C4-2B (cell line): ENCODE measurements at regions not wholly inside any gene's neighbourhood (a gene's known extent, or its start where the extent isn't known, plus 50 kb on each side); places are given as distances from the start of the nearest gene placed in this dataset.

Experiments
- H3K27ac ChIP-seq: fragments of 450-650 bp; 2 replicates; pipeline ENCODE4 v1.5.1; 2017
- ZFX ChIP-seq: fragments of 450-650 bp; IDR thresholded peaks from 2 replicates; pipeline ENCODE4 v1.6.1; 2017
- TF ChIP-seq, protein P1 (sequence below): fragments of 450-650 bp; conservative IDR thresholded peaks from 2 replicates; pipeline ENCODE4 v1.5.1; 2017; ENCODE audit warnings: mild to moderate bottlenecking

GRCh38 chr20:25135031-25135430 is 53.1 kb upstream of the VSX1 start:
- TF ChIP-seq ZFX: no peak
- TF ChIP-seq, protein P1, sequence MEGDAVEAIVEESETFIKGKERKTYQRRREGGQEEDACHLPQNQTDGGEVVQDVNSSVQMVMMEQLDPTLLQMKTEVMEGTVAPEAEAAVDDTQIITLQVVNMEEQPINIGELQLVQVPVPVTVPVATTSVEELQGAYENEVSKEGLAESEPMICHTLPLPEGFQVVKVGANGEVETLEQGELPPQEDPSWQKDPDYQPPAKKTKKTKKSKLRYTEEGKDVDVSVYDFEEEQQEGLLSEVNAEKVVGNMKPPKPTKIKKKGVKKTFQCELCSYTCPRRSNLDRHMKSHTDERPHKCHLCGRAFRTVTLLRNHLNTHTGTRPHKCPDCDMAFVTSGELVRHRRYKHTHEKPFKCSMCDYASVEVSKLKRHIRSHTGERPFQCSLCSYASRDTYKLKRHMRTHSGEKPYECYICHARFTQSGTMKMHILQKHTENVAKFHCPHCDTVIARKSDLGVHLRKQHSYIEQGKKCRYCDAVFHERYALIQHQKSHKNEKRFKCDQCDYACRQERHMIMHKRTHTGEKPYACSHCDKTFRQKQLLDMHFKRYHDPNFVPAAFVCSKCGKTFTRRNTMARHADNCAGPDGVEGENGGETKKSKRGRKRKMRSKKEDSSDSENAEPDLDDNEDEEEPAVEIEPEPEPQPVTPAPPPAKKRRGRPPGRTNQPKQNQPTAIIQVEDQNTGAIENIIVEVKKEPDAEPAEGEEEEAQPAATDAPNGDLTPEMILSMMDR: no peak
- no peak overlapping the region for H3K27ac ChIP-seq

DNA sequence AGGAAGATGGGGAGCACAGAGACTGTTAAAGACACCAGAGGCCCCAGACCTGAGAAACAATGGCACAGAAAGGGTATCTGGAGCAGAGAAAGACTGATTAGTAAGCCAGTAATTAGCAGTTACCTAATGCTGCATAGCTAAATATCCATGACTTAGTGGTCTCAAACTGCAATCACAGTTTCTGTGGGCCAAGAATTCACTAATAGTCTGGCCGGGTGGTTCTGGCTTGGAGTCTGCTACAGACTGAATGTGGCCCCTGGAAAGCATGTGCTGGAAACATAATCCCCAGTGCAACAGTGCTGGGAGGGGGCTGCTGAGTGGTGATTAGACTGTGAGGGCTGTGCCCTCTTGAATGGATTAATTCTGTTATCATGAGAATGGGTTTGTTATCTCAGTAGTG is 54.1 kb upstream of the VSX1 start:
- TF ChIP-seq, protein P1: no peak
- no peak for TF ChIP-seq ZFX
- H3K27ac ChIP-seq: no peak overlapping the region

DNA sequence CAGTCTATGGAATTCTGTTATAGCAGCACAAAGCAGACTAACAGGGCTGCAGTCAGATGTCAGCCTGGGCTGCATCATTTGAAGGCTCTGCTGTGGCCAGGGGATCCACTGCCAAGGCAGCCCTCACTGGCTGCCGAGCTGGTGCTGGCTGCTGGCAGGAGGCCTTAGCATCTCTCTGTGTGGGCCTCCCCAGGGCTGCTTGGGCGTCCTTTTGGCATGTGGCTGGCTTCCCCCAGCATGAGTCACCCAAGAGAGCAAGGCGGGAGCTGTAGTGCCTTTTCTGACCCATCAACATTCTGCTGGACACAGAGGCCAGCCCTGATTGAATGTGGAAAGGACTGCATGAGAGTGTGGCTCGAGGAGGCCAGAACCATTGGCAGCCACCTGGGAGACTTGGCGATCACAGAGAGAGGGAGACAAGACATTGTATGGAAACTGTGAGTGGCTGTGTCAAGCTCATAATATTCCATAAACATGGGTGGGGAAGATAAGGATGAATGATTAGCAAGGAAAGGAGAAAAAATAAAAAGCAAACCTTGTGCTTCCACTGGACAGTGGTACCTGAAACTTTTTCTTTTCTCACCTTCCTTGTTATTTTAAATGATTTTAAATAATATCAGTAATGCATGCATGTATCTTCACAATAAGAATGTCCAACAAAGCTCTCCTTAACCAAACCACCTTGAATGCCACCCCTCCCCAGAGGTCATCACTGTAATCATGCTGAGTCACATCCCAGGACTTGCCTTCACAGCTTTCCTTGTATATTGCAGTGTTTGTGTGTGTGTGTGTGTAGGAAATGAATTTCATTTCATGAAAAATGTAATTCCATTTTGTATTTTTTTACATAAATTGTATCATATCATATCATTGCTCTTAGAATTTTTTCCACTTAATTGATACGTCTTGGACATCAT is 55.0 kb upstream of the VSX1 start:
- TF ChIP-seq, protein P1: no peak
- no peak for TF ChIP-seq ZFX
- H3K27ac ChIP-seq: no peak overlapping the region

DNA sequence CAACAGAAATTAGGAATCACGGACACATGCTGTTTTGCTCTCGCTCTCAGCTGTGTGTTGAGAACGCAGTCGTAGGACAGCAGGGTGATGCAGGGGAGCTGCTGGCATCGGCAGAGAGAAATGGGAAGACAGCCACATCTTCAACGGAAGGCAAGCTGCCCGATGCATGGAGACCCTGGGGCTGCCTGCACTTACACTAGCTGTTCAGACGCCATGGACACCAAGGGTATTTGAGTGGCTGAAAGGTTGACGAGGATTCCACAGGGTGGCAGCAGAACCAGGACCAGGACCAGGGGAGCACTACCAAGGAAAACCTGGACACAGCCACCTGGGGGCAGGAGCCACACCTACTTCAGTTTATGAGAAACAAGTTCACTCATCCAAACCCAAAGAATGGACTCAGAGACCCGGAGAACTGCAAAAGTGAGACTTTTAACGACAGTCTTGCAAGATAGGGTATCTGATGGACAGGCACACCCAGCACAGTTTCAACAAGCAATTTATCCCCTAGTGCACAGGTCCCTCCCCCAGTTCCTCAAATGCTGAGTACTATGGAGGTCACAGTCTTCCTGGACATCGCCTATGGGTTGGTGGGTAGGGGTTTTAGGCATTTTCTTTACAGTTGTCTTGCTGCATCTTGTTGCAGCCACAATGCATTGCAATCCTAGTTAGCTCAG is 56.3 kb upstream of the ENTPD6 start:
- H3K27ac ChIP-seq: no peak overlapping the region
- TF ChIP-seq ZFX: no peak
- TF ChIP-seq, protein P1: peak; percentile 85

DNA sequence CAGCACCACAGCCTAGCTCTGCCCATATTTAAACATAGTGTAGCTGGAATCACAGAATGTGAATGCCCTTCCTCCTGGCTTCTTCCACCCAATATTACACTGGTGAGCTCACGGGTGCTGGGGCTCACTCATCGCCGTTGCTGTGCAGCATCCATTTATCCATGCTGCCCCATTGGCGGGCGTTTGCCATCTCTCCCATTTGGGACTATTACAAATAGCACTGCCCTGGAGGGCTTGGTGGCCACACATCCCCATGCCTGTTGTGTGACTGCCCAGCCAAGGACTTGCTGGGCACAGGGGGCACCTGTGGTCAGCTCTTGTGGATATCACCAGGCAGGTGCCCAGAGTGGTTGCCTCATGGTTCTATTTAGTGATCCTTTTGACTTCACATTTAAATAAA is 54.5 kb upstream of the ENTPD6 start:
- TF ChIP-seq, protein P1: no peak
- TF ChIP-seq ZFX: no peak
- H3K27ac ChIP-seq: no peak overlapping the region

- no peak overlapping the region for H3K27ac ChIP-seq
- TF ChIP-seq, protein P1: no peak
- TF ChIP-seq ZFX: no peak
Observed at GRCh38 chr20:25142435-25142834, 53.1 kb upstream of the ENTPD6 start.

DNA sequence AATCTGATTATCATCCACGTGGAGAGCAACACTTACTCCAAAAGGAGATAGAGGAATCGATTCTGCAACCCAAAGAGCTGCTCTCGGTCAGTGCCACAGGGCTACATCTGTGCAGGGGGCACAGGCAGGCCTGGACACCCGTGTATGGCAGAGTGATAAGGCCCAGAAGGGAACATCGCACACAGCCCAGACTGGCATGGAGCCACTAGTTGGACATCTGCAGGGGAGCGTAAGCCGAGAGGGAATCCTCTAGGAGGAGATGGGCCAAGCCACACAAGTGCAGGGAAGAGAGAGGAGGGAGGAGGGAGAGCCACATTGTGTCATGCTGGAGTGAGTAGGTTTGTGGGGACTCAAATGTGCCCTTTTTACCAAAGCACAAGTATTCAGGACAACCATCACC is 50.4 kb upstream of the ENTPD6 start:
- no peak for TF ChIP-seq ZFX
- TF ChIP-seq, protein P1: no peak
- H3K27ac ChIP-seq: no peak overlapping the region
